Kasumi-1 (cell line): ENCODE measurements at regions not wholly inside any gene's neighbourhood (a gene's known extent, or its start where the extent isn't known, plus 50 kb on each side); places are given as distances from the start of the nearest gene placed in this dataset.

Source experiments
- DNase-seq, 2 experiments: peaks; one replicate each; lab custom pipeline; 2025; lab: John Stamatoyannopoulos, UW

GRCh38 chr4:178789279-178789678 is 1347.0 kb upstream of the AGA start:
- no peak for DNase-seq

GRCh38 chr4:178799204-178799603 is 1357.0 kb upstream of the AGA start:
- no peak for DNase-seq

- peak; percentile 47 to 48 for DNase-seq
Observed at GRCh38 chr4:178808106-178808505, 1365.9 kb upstream of the AGA start.

- no peak for DNase-seq
Observed at GRCh38 chr4:178809921-178810320, 1367.7 kb upstream of the AGA start.

- DNase-seq, result no peak
Observed at GRCh38 chr4:178811356-178811755, 1369.1 kb upstream of the AGA start.

GRCh38 chr4:178812866-178813265 is 1370.6 kb upstream of the AGA start:
- no peak for DNase-seq

GRCh38 chr4:178814908-178815307 is 1372.7 kb upstream of the AGA start:
- no peak for DNase-seq

GRCh38 chr4:178823673-178824295 is 1381.5 kb upstream of the AGA start:
- DNase-seq, result no peak

GRCh38 chr4:178836865-178837264 is 1394.6 kb upstream of the AGA start:
- DNase-seq, result no peak

GRCh38 chr4:178838776-178839175 is 1396.5 kb upstream of the AGA start:
- no peak for DNase-seq

GRCh38 chr4:178856139-178856800 is 1414.0 kb upstream of the AGA start:
- DNase-seq, result no peak

GRCh38 chr4:178871476-178871875 is 1429.2 kb upstream of the AGA start:
- peak in 1 of 2 experiments; percentile 10 for DNase-seq

GRCh38 chr4:178881937-178882336 is 1439.7 kb upstream of the AGA start:
- no peak for DNase-seq

GRCh38 chr4:178894126-178894525 is 1451.9 kb upstream of the AGA start:
- no peak for DNase-seq

GRCh38 chr4:178899084-178899483 is 1456.8 kb upstream of the AGA start:
- no peak for DNase-seq

- no peak for DNase-seq
Observed at GRCh38 chr4:178917756-178918155, 1475.5 kb upstream of the AGA start.

- DNase-seq, result no peak
Observed at GRCh38 chr4:178937130-178937529, 1494.9 kb upstream of the AGA start.

- no peak for DNase-seq
Observed at GRCh38 chr4:178941975-178942374, 1499.7 kb upstream of the AGA start.

- DNase-seq, result no peak
Observed at GRCh38 chr4:178953447-178954120, 1511.3 kb upstream of the AGA start.

GRCh38 chr4:178955614-178956013 is 1513.4 kb upstream of the AGA start:
- DNase-seq, result no peak

GRCh38 chr4:178958725-178959440 is 1516.6 kb upstream of the AGA start:
- DNase-seq, result no peak

GRCh38 chr4:178963446-178964045 is 1521.3 kb upstream of the AGA start:
- DNase-seq, result no peak
